ENCODE measurements at regions not wholly inside any gene's neighbourhood (a gene's known extent, or its start where the extent isn't known, plus 50 kb on each side); places are given as distances from the start of the nearest gene placed in this dataset.
"Not testable (repeated sequence)": the region's sequence is repeated elsewhere in the genome, so short reads cannot be mapped to it uniquely, and the experiment has no call there.

DNA sequence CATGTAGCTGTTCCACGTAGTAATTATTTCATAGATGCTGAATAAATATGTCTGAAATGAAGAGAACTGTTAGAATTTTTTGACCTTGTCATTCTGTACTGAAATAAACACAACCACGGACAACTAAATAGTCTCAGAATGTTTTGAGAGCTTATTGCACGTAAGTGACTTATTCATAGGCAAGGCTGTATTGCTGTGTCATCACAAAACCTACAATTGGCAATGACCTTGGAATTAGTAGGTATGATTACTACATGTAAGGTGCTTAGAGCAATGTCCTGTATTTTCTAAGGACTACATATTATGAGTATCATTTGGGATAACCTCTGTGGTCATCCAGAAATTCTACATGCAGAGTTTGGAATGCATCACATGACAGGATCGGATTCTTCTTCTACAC, 237.2 kb upstream of the PUDP start:
- no peak for DNase-seq (ENCODE audit: low spot score)

DNA sequence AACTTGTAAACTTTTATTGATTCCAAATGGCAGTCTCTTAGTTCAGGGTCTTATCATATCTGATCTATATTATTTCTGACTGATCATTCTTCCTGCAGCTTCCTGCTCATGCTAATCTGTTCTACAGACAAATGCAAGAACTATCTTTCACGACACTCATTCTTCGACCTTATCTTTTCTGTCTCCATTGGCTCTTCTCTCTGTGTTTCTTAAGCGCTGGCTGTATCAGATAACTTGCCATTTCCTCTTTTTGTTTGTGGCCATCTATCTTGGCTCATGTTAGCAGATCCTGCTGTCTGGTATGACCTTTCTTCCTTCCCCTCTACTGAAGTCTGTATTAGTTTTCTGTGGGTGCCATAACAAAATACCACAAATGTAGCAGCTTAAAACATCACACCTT, 230.5 kb upstream of the PUDP start:
- DNase-seq (ENCODE audit: low spot score): no peak

GRCh38 chrX:7372825-7373525, 225.0 kb upstream of the PUDP start:
- peak; percentile 18 for DNase-seq (ENCODE audit: low spot score)

DNA sequence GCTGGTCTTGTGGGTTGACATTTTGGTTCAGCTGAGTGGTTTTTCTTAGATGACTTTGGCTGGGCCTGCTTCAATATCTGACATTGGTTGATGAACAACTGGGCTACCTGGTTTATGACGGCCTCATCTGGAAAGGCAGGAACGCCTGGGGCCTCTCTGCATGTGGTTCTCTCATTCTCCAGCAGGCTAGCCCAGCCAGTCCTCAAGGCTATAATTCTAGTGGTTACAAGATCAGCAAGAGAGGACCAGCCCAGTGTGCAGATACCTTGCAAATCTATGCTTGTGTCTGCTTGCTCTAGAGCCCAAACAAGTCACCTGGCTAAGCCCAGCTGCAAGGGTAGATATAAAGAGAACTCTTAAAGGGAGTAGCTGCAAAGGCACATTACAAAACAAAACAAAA, 214.2 kb upstream of the PUDP start:
- DNase-seq (ENCODE audit: low spot score): no peak

DNA sequence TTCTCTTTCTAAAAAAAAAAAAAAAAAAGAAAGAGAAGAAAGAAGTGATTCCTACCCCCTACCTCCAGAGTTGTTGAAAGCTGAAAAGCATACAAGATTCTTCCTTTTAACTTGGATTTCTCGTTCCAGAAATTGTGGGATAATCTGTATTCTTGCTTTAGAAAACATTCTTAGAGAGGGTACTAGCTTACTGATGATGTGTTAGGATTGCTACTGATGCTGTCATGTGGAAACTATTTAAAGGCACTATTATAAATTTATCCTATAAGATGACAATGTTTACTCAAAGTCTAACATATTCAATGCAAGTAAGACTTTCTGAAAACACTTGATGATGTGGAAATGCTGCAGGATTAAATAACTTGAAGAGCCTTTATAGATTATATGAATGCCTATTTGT, 204.0 kb upstream of the PUDP start:
- DNase-seq (ENCODE audit: low spot score): no peak

- DNase-seq (ENCODE audit: low spot score): no peak
These were observed 199.5 kb upstream of the PUDP start for GRCh38 chrX:7347465-7347864.

DNA sequence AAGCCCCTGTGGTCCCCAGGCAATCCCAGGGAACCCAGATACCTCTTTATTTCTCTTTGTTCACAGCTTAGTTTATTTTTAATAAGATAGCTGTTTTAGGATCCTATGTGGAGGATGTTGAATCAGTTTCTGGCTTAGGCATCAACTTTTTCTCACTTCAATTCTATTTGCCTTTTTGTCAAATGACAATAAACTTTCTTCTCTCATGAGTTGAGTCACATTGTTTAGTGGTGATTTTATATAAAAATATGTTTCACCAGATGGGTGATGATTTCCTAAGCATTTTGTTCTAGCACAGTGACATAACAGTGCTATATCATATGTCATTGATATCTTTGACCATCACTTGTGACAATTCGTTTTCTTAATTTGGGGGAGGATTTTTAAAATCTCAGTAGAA, 198.1 kb upstream of the PUDP start:
- DNase-seq (ENCODE audit: low spot score): no peak

DNA sequence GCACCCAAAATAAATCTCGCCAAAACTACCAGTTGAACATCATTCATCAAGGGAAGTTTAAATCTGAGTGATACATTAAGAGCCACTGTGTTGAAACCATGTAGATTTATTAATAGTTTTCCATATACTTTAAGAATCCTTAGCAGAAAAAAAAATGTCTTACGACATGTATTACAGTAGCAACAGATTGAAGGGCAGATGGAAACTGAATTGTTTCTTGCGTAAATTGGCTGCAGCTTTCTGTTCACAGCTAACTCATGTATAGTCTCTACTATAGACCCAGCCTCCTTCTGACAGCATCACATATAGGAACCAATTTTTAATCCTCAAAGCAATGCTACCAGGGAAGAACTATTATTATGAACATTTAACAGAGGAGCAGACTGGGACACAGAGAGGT, 195.2 kb upstream of the PUDP start:
- DNase-seq (ENCODE audit: low spot score): no peak

- DNase-seq (ENCODE audit: low spot score): not testable (repeated sequence)
These were observed 187.9 kb upstream of the PUDP start for GRCh38 chrX:7335816-7336362.

GRCh38 chrX:7334253-7334935, 186.4 kb upstream of the PUDP start:
- DNase-seq (ENCODE audit: low spot score): peak; percentile 45

DNA sequence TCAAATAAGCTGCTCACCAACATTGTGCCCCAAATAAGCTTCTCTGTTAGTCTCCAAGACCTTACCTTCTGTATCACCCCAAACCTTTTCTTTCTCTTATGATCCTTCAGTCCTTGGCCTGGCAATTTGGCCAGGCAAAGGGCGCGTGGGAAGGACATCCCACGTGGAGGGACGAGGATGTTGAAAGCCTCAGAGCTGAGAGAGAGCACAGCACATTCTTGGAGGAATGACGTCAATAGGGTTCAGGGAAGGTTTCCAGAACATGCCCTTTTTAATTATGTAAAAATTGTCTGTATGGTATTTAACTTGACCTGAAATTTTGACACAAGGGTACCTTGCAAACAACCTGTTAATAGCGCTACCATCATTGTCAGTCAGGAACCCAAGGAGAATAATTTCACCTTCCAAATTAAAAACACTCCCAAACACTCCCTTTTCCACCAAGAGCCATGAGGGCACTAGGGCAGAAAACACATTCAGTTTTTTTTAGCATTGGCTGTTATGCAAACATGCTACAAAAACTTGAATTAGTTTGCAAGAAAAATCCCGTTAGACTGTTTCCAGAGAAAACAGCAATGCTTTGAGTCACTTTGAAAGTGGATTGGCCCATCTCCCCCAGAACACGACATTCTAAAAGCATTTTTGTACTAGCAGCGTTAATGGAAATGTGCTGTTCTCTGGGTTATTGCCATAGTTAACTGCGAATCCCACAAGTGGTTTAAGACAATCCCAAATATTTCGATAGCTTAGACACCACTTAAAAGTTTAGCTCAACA, 183.2 kb upstream of the PUDP start:
- peak; percentile 55 for DNase-seq (ENCODE audit: low spot score)

DNA sequence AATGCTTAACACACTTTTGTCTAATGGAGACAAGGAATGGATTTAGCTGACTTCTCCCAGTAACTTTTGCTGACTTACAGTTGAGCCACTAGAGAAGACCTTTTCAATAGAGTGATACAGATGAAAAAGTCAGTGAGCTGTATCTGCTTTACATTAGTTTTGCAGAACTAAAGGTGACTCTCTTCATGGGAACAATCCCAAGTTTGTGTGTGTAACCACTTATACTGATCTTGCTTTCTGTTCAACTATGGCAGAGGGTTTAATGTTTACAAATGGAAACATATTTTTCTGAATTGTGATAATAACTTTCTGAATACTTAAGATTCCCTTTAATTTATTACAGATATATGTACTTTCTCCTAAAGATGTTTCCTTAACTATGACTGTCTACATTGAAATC, 182.6 kb upstream of the PUDP start:
- no peak for DNase-seq (ENCODE audit: low spot score)

DNA sequence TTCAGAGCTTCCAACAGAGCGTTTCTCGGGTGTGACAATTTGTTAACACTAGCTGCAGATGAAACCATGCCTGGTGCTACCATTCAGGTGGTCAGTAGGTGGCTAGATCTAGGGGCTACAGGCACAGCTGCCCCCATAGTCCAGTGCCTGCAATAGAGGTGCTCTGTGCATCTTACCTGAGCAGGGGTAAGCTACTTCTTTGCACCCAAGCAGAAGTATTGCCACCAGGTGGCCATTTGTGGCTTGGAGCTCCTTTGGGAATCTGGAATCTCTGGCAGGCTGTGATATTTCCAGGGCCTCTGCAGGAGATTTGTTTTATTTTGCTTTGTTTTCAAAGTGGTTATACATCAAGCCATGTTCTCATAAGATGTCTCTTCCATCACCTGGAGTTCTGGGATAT, 170.7 kb upstream of the PUDP start:
- DNase-seq (ENCODE audit: low spot score): no peak

DNA sequence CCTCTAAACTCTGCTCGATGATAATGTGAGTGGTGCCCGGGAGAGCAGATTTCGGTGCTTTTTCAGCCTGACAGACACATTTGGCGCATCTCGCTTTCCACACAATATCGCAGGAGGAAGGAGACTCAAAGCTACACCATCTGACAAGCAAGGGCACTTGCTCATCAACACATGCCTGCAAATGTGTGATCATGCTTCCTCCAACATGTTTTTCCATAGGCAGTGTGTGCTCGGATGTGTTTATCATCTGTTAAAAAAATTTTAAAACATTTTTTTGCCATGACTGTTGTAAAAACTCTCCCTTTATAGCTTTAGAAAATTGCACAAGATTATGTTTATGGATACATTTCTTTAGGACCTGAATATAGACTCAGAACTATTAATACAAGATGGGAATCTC, 170.3 kb upstream of the PUDP start:
- no peak for DNase-seq (ENCODE audit: low spot score)

DNA sequence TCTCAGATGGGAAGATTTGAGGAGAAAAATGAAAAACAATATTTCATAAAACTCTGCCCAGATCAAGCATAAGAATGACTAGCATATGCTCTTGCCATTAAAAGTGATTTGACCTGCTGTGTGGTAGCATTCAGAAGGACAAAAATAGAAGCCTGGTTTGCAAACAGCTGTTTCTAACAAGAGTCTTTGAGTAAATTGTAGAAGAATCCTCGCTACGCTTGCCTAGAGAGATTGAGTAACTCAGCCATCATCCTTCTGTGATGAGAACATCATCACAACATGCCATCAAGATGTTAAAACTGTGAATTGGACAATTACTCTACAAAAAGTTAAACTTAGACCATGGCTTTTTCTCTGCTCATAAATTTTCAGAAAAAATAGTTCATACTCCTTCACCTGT, 168.9 kb upstream of the PUDP start:
- peak; percentile 23 for DNase-seq (ENCODE audit: low spot score)

DNA sequence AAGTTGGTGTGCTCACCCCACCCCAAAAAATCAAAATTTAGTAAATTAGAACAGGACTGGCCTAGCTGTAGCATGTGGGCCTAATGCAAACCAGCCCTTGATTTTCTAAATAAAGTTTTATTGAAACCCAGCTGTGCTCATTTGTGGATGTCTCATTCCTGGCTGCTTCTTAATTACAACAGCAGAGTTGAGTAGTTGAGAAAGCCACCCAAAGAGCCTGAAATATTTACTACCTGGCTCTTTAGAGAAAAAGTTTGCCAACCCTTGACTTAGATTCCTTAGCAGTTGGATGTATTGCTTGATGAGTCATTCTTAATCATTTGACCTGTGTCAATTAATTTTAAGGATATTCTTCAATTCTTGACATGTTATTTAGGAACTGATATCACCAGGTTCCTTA, 168.3 kb upstream of the PUDP start:
- no peak for DNase-seq (ENCODE audit: low spot score)

DNA sequence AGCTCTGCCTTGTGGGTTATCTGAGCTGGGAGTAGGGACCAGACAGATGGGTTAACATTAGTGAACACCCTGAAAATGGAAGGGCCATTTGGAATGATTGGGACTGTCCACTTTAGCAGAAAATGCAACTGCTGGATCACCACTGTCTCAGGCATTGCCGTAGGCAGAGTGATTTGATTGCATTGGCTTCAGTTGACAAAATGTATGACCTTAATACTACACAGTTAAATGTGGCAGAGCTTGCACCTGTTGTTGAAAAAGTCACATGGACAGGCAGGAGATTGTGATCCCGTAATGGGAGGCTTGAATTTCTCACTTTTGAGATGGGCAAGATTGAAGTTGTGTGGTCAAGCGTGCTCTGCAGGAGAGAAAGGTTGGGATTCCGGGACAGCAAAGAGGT, 166.5 kb upstream of the PUDP start:
- no peak for DNase-seq (ENCODE audit: low spot score)

DNA sequence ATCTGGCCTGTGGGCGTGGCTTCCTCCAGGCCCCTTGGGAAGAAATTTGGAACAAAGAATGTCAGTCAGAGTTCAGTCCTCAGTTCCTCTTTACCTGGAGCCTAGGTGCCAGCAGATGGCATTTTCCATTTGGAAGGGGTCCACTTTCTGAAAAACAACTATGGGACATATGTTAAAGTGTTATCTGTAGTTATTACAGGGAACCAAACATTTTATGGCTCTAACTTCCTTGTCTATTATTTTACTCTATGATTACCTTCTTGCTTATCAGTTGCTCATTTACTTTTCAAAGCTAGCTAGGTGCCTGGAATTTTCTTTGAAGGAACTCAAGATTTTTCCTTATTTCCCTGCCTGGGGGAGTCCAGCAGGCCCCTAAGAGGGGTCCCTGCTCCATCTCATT, 159.8 kb upstream of the PUDP start:
- no peak for DNase-seq (ENCODE audit: low spot score)

DNA sequence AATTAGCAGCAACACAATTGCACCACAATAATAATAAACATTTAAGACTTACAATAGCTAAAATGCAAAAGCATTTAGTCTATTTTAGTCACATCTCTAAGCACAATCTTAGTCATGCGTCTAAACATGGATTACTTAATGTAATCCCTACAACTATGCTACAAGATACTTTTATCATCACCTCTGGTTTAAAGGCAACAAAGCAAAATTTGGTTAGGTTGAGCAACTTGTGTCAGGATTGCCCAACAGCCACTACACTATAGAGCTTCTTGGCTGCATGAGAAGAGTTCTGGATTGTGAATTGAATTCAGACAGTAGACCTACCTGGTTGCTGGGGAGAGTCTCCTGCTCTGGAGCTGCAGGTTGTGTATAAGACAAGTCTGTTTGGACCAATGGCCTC, 146.5 kb upstream of the PUDP start:
- no peak for DNase-seq (ENCODE audit: low spot score)

- no peak for DNase-seq (ENCODE audit: low spot score)
These were observed 138.3 kb upstream of the PUDP start for GRCh38 chrX:7286168-7286837.

- DNase-seq (ENCODE audit: low spot score): no peak
These were observed 137.8 kb upstream of the PUDP start for GRCh38 chrX:7285765-7286164.

DNA sequence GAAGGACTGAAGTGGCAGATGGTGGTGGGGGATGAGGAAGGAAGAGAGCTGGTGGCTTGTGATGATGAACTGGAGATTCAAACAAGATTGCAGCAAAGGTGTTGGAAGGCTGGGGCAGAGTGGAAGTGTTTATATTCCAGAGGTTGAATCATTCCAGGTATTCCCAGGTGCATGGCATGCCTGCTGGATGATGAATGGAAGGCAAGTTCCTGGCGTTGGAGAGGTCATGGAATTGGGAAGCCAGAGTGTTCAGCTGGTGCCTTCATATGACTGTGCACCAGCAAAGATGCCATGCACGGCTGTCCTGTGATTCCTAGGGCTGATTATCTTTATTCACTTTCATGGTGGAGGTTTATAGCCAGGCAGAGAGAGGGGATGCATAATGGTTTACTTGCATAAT, 135.8 kb upstream of the PUDP start:
- DNase-seq (ENCODE audit: low spot score): no peak
